22Rv1 (cell line): ENCODE measurements at regions not wholly inside any gene's neighbourhood (a gene's known extent, or its start where the extent isn't known, plus 50 kb on each side); places are given as distances from the start of the nearest gene placed in this dataset.

ENCODE experiments used
- CTCF ChIP-seq: fragments of 450-650 bp; IDR thresholded peaks from 2 replicates; pipeline ENCODE4 v1.5.1; 2017; ENCODE audit warnings: mild to moderate bottlenecking
- ZFX ChIP-seq: fragments of 450-650 bp; IDR thresholded peaks from 2 replicates; pipeline ENCODE4 v1.6.1; 2017; ENCODE audit warnings: antibody characterized with exemption, borderline replicate concordance

GRCh38 chr10:129233351-129234148, 233.5 kb upstream of the MGMT start:
- TF ChIP-seq CTCF, result no peak
- no peak for TF ChIP-seq ZFX
